ENCODE measurements at regions not wholly inside any gene's neighbourhood (a gene's known extent, or its start where the extent isn't known, plus 50 kb on each side); places are given as distances from the start of the nearest gene placed in this dataset.

GRCh38 chr14:101132588-101132987 lies 229.1 kb upstream of the RTL1 start:
- H4K20me1 ChIP-seq (ENCODE audit: low read depth, low read length): no peaks in the 10 kb centered on the region
- no peaks in the 10 kb centered on the region for H3F3A ChIP-seq (ENCODE audit: insufficient read depth)
- H3K27me3 ChIP-seq (ENCODE audit: low read length): no peaks in the 10 kb centered on the region
- H3K9ac ChIP-seq (ENCODE audit: low read length): no peak overlapping the region
- no peak overlapping the region for H3K4me2 ChIP-seq (ENCODE audit: low read depth, low read length, poor library complexity, severe bottlenecking)
- TF ChIP-seq CTCF (IDR thresholded peaks at IDR 0.05; ENCODE audit: insufficient read depth, low read length, poor library complexity, severe bottlenecking) (no peak), EZH2phosphoT487 (conservative IDR thresholded peaks at IDR 0.05; ENCODE audit: low read length) (no peak)
- H3K79me2 ChIP-seq (ENCODE audit: insufficient read depth, low read length): no peaks in the 10 kb centered on the region
- no peaks in the 10 kb centered on the region for H3K36me3 ChIP-seq (ENCODE audit: low read length)
- H3K4me3 ChIP-seq (ENCODE audit: insufficient read depth, low read length, poor library complexity, severe bottlenecking): no peak overlapping the region
- no peaks in the 10 kb centered on the region for H3K9me2 ChIP-seq (replicated peaks; ENCODE audit: insufficient read depth, low read length)
- no peak overlapping the region for H2AFZ ChIP-seq (ENCODE audit: low read depth, low read length, severe bottlenecking)
- no peak overlapping the region for H3K27ac ChIP-seq (ENCODE audit: low read depth, low read length)
- no peaks in the 10 kb centered on the region for H3K9me3 ChIP-seq (ENCODE audit: insufficient read depth, low read length)

DNA sequence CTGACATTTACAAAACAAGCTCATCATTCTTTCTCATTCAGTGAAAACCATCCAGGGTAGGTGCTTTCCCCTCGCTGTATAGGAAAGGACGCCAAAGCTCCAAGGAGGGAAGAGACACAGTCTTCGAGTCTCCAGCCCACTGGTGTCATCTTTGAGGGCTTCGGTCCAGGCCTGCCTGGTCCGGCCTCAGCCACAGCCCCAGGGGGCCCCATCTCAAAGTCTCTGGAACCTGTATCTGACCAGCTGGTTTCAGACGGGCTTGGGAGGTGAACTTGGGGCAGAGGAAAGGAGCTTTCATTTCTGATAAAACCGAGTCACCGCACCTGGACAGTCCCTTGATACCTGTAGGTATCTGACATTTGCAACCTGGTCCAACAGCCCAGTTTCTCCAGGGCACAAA lies 229.5 kb upstream of the RTL1 start:
- no peak overlapping the region for H3K4me2 ChIP-seq (ENCODE audit: low read depth, low read length, poor library complexity, severe bottlenecking)
- H3K27me3 ChIP-seq (ENCODE audit: low read length): no peaks in the 10 kb centered on the region
- no peaks in the 10 kb centered on the region for H3K9me3 ChIP-seq (ENCODE audit: insufficient read depth, low read length)
- H3K4me3 ChIP-seq (ENCODE audit: insufficient read depth, low read length, poor library complexity, severe bottlenecking): no peak overlapping the region
- no peaks in the 10 kb centered on the region for H3K36me3 ChIP-seq (ENCODE audit: low read length)
- no peaks in the 10 kb centered on the region for H3K79me2 ChIP-seq (ENCODE audit: insufficient read depth, low read length)
- H3K9ac ChIP-seq (ENCODE audit: low read length): no peak overlapping the region
- H3F3A ChIP-seq (ENCODE audit: insufficient read depth): no peaks in the 10 kb centered on the region
- no peak for TF ChIP-seq EZH2phosphoT487 (conservative IDR thresholded peaks at IDR 0.05; ENCODE audit: low read length)
- TF ChIP-seq CTCF (IDR thresholded peaks at IDR 0.05; ENCODE audit: insufficient read depth, low read length, poor library complexity, severe bottlenecking): no peak
- H4K20me1 ChIP-seq (ENCODE audit: low read depth, low read length): no peaks in the 10 kb centered on the region
- no peak overlapping the region for H3K27ac ChIP-seq (ENCODE audit: low read depth, low read length)
- no peaks in the 10 kb centered on the region for H3K9me2 ChIP-seq (replicated peaks; ENCODE audit: insufficient read depth, low read length)
- no peak overlapping the region for H2AFZ ChIP-seq (ENCODE audit: low read depth, low read length, severe bottlenecking)

DNA sequence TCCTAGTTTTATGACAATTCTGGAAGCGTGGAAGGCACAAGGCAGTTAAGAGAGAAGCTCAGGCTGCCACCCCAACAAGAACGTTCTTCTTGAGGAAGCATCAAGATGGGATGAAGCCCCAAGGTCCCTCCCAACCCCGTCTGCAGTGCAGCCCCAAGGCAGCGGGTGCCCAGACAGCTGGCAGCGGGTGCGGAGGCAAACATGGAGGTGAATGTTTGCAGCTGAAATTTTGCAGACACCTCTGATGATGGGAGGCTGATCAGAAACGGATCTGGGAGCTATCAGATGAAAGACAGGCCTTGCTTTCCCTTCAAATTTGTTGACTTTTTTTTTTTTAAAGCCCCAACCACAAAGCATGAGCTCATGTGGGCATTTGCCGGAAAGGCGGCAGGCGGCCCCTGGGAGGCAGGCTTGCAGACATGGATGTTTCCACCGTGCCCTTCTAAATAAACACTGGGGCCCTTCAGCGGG lies 230.7 kb upstream of the RTL1 start:
- TF ChIP-seq EZH2phosphoT487 (conservative IDR thresholded peaks at IDR 0.05; ENCODE audit: low read length) (no peak), CTCF (IDR thresholded peaks at IDR 0.05; ENCODE audit: insufficient read depth, low read length, poor library complexity, severe bottlenecking) (no peak)
- no peaks in the 10 kb centered on the region for H3K9me3 ChIP-seq (ENCODE audit: insufficient read depth, low read length)

More for the DNA sequence above, 230.7 kb upstream of the RTL1 start:
- no peaks in the 10 kb centered on the region for H3K79me2 ChIP-seq (ENCODE audit: insufficient read depth, low read length)
- no peaks in the 10 kb centered on the region for H3K36me3 ChIP-seq (ENCODE audit: low read length)
- no peaks in the 10 kb centered on the region for H3F3A ChIP-seq (ENCODE audit: insufficient read depth)
- H3K9me2 ChIP-seq (replicated peaks; ENCODE audit: insufficient read depth, low read length): no peaks in the 10 kb centered on the region
- H3K27ac ChIP-seq (ENCODE audit: low read depth, low read length): no peak overlapping the region
- H4K20me1 ChIP-seq (ENCODE audit: low read depth, low read length): no peaks in the 10 kb centered on the region
- no peak overlapping the region for H2AFZ ChIP-seq (ENCODE audit: low read depth, low read length, severe bottlenecking)
- no peak overlapping the region for H3K4me2 ChIP-seq (ENCODE audit: low read depth, low read length, poor library complexity, severe bottlenecking)
- H3K9ac ChIP-seq (ENCODE audit: low read length): no peak overlapping the region
- no peaks in the 10 kb centered on the region for H3K27me3 ChIP-seq (ENCODE audit: low read length)
- H3K4me3 ChIP-seq (ENCODE audit: insufficient read depth, low read length, poor library complexity, severe bottlenecking): no peak overlapping the region
